ENCODE measurements at regions not wholly inside any gene's neighbourhood (a gene's known extent, or its start where the extent isn't known, plus 50 kb on each side); places are given as distances from the start of the nearest gene placed in this dataset.

- no peak for TF ChIP-seq CTCF (IDR thresholded peaks at IDR 0.05)
- no peak for TF ChIP-seq POLR2A (IDR thresholded peaks at IDR 0.05)
Measured at GRCh38 chr14:86404989-86405649, 875.2 kb downstream of the FLRT2 start.

All from esophagus squamous epithelium (tissue), 4 donors.